ENCODE measurements at regions not wholly inside any gene's neighbourhood (a gene's known extent, or its start where the extent isn't known, plus 50 kb on each side); places are given as distances from the start of the nearest gene placed in this dataset.

GRCh38 chr15:99823346-99823745, 90.1 kb upstream of the LYSMD4 start:
- H4K20me1 ChIP-seq (ENCODE audit: insufficient read depth, low read length), result no peaks in the 10 kb centered on the region
- no peak overlapping the region for H3K9ac ChIP-seq (ENCODE audit: low read depth, low read length)
- no peaks in the 10 kb centered on the region for H3K36me3 ChIP-seq (ENCODE audit: control insufficient read depth, insufficient read depth, low read length)
- no peaks in the 10 kb centered on the region for H3K79me1 ChIP-seq (ENCODE audit: low read depth in 1 of 2, low read length in 2 of 2)
- H2BK120ac ChIP-seq (ENCODE audit: low read depth, low read length), result no peak overlapping the region
- no peak for ATAC-seq (ENCODE audit: low read depth)
- TF ChIP-seq NFE2L2 (IDR thresholded peaks at IDR 0.05; ENCODE audit: low read depth, low read length) (no peak), ELK1 (IDR thresholded peaks at IDR 0.05; ENCODE audit: borderline replicate concordance, low read depth, low read length) (no peak), CEBPB (IDR thresholded peaks at IDR 0.05; ENCODE audit: low read depth, low read length) (no peak), MAFK (IDR thresholded peaks at IDR 0.05; ENCODE audit: low read depth, low read length) (peak; percentile 82), MAZ (IDR thresholded peaks at IDR 0.05; ENCODE audit: borderline replicate concordance, low read depth, low read length) (no peak)
- CTCF ChIA-PET, result interaction anchor here (1.0 kb wide), 1 partner anchor 15 kb away, joined by 3 read pairs; no protein-coding TSS in a partner anchor
- no peak overlapping the region for H2AK5ac ChIP-seq (ENCODE audit: low read depth, low read length)
- no peak overlapping the region for H4K8ac ChIP-seq (ENCODE audit: low read depth in 2 of 2, low read length in 2 of 2)
- H2BK5ac ChIP-seq (ENCODE audit: low read depth, low read length, poor library complexity, severe bottlenecking), result no peak overlapping the region
- no peak overlapping the region for H4K91ac ChIP-seq (ENCODE audit: insufficient read depth, low read depth, low read length)
- no peaks in the 10 kb centered on the region for H3K4me1 ChIP-seq (ENCODE audit: control insufficient read depth, insufficient read depth, low read length)
- no peak overlapping the region for H3K18ac ChIP-seq (ENCODE audit: low read depth, low read length)
- H4K5ac ChIP-seq (ENCODE audit: low read depth, low read length), result no peak overlapping the region
- no peaks in the 10 kb centered on the region for H3K9me1 ChIP-seq (ENCODE audit: insufficient read depth, low read length)
- no peak overlapping the region for H3K14ac ChIP-seq (replicated peaks; ENCODE audit: low read depth, low read length)
- H2BK15ac ChIP-seq (ENCODE audit: low read depth, low read length), result no peak overlapping the region
- H2BK20ac ChIP-seq (ENCODE audit: low read depth, low read length), result no peak overlapping the region
- in situ Hi-C loops (cut with MboI; ENCODE audit: low sequenced_read_pairs) (no loop called here), intact Hi-C loops (cut with micrococcal nuclease) (no loop called here), dilution Hi-C loops (cut with HindIII; ENCODE audit: low sequenced_read_pairs, unreplicated experiment) (no loop called here)
- no peak overlapping the region for H2AFZ ChIP-seq (replicated peaks; ENCODE audit: low read length, poor library complexity)
- no peaks in the 10 kb centered on the region for H3K9me3 ChIP-seq (ENCODE audit: control insufficient read depth, insufficient read depth, low read length)
- no TSS peak for BruUV-seq (replicated peaks)
- POLR2A ChIA-PET (ENCODE audit: unreplicated experiment), result no interaction called here
- DNase-seq, result no peak
- no CpG with 5 or more reads among the region's 5 CpGs for WGBS, 2 experiments (ENCODE audit: extremely low coverage in 2 of 2, insufficient read length in 1 of 2)
- H3K27me3 ChIP-seq (ENCODE audit: control insufficient read depth, insufficient read depth, low read length), result no peaks in the 10 kb centered on the region
- no peak overlapping the region for H3K56ac ChIP-seq (ENCODE audit: extremely low read depth, insufficient read depth, low read length)
- no peak overlapping the region for H3K4ac ChIP-seq (ENCODE audit: low read depth, low read length)
- H3K27ac ChIP-seq (ENCODE audit: insufficient read depth, low read length), result no peak overlapping the region
- no peak overlapping the region for H3K23ac ChIP-seq (ENCODE audit: low read depth, low read length)
- H3K4me2 ChIP-seq (ENCODE audit: low read depth, low read length), result no peak overlapping the region
- H3K4me3 ChIP-seq (ENCODE audit: insufficient read depth, low read depth, low read length), result no peak overlapping the region
- H2AK9ac ChIP-seq (replicated peaks; ENCODE audit: low read depth, low read length, poor library complexity), result no peak overlapping the region
